ENCODE measurements at regions not wholly inside any gene's neighbourhood (a gene's known extent, or its start where the extent isn't known, plus 50 kb on each side); places are given as distances from the start of the nearest gene placed in this dataset.

DNA sequence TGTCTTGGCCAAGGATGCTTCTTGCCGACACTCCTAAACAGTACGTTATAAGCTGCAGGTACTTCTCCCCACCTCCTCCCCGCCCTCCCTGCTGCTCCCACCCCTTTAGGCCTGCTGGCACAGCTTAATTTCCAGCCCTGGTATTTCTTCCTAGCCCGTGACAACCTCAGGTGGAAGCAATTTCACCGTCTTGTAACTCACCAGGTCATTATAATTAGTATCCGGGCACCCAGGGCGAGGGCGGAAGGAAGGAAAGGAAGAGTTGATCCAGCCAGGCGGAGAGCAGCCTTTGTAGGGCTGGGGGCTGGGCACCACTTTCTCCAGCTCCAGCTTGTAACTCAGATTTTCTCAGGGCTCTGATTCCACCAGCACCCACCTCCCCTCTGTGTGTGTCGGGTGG, 153.5 kb upstream of the CSF3R start:
- no peaks in the 10 kb centered on the region for H3K36me3 Mint-ChIP-seq (ENCODE audit: low read depth)
- DNase-seq, result no peak
- H3K27me3 Mint-ChIP-seq (ENCODE audit: insufficient read depth), result peaks cover 6% of the 10 kb centered on the region
- no peak overlapping the region for H3K27ac Mint-ChIP-seq
- no peaks in the 10 kb centered on the region for H3K4me1 Mint-ChIP-seq
- Histone ChIP-seq H3K27ac (ENCODE audit: low read depth, low read length) (no peak overlapping the region), H3K9me3 (ENCODE audit: control insufficient read depth, low read length) (no peaks in the 10 kb centered on the region), H3K36me3 (ENCODE audit: control insufficient read depth, insufficient read depth, low read length) (no peaks in the 10 kb centered on the region), H3K27me3 (ENCODE audit: control insufficient read depth, insufficient read depth, low read length, poor library complexity, severe bottlenecking) (no peaks in the 10 kb centered on the region), H3K4me1 (ENCODE audit: control insufficient read depth, insufficient read depth, low read length) (no peaks in the 10 kb centered on the region), H3K4me3 (ENCODE audit: low read length) (no peak overlapping the region), H3K9ac (ENCODE audit: extremely low read depth, low read length, poor library complexity, severe bottlenecking) (no peak overlapping the region)
- WGBS, 2 experiments (ENCODE audit: insufficient coverage in 1 of 2, insufficient read length in 1 of 2), result 87 to 91% methylated on average over 5 to 9 of the region's 10 CpGs
- no peaks in the 10 kb centered on the region for H3K9me3 Mint-ChIP-seq
- no peak overlapping the region for H3K4me3 Mint-ChIP-seq
- TF ChIP-seq, protein P1, sequence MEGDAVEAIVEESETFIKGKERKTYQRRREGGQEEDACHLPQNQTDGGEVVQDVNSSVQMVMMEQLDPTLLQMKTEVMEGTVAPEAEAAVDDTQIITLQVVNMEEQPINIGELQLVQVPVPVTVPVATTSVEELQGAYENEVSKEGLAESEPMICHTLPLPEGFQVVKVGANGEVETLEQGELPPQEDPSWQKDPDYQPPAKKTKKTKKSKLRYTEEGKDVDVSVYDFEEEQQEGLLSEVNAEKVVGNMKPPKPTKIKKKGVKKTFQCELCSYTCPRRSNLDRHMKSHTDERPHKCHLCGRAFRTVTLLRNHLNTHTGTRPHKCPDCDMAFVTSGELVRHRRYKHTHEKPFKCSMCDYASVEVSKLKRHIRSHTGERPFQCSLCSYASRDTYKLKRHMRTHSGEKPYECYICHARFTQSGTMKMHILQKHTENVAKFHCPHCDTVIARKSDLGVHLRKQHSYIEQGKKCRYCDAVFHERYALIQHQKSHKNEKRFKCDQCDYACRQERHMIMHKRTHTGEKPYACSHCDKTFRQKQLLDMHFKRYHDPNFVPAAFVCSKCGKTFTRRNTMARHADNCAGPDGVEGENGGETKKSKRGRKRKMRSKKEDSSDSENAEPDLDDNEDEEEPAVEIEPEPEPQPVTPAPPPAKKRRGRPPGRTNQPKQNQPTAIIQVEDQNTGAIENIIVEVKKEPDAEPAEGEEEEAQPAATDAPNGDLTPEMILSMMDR (conservative IDR thresholded peaks at IDR 0.05), result no peak

DNA sequence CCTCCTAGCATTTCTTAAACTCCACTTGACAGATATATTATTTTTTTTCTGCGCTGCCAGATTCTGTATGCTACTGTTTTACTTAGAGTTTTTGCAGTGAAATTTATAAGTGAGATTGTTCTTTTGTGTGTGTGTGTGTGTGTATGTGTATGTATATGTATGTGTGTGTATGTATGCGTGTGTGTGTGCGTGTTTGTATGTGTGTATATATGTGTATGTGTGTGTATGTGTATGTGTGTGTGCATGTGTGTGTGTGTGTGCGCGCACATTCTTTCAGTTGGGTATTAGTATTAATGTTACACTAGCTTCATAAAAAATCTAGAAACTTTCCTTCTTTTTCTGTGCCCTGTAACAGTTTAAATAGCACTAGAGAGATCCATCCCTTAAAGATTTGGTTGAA, 152.6 kb upstream of the CSF3R start:
- WGBS, 2 experiments (ENCODE audit: insufficient coverage in 1 of 2, insufficient read length in 1 of 2), result 91% methylated on average over 3 of the region's 5 CpGs; no CpG with 5 or more reads in 1 of the 2 experiments
- Mint-ChIP-seq H3K4me3 (no peak overlapping the region), H3K4me1 (no peaks in the 10 kb centered on the region), H3K27me3 (ENCODE audit: insufficient read depth) (peaks cover 6% of the 10 kb centered on the region), H3K27ac (no peak overlapping the region), H3K9me3 (no peaks in the 10 kb centered on the region), H3K36me3 (ENCODE audit: low read depth) (no peaks in the 10 kb centered on the region)
- Histone ChIP-seq H3K4me3 (ENCODE audit: low read length) (no peak overlapping the region), H3K9ac (ENCODE audit: extremely low read depth, low read length, poor library complexity, severe bottlenecking) (no peak overlapping the region), H3K36me3 (ENCODE audit: control insufficient read depth, insufficient read depth, low read length) (no peaks in the 10 kb centered on the region), H3K27ac (ENCODE audit: low read depth, low read length) (no peak overlapping the region), H3K27me3 (ENCODE audit: control insufficient read depth, insufficient read depth, low read length, poor library complexity, severe bottlenecking) (no peaks in the 10 kb centered on the region), H3K9me3 (ENCODE audit: control insufficient read depth, low read length) (no peaks in the 10 kb centered on the region), H3K4me1 (ENCODE audit: control insufficient read depth, insufficient read depth, low read length) (no peaks in the 10 kb centered on the region)
- DNase-seq, result no peak
- TF ChIP-seq, protein P1 (conservative IDR thresholded peaks at IDR 0.05), result no peak

DNA sequence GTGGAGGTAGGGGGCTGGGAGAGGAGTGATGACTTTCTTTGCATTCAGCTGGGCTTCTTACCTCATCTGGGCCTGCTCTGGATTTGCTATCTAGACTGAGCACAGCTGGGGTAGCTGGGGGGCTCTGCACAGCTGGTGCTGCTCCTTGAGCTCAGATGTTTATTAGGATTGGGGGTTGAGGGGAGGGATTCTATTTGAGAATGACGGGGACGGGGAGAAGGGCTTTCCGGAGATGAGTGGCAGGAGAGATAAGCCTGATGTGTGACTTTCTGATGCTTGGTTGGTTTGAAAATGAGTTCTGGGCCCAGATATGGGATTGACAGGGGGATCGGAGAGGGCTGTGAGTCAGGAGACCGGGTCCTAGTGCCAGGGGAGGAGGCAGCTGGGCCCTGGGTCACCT, 146.1 kb upstream of the CSF3R start:
- Mint-ChIP-seq H3K27ac (no peak overlapping the region), H3K9me3 (no peaks in the 10 kb centered on the region), H3K4me3 (no peak overlapping the region), H3K27me3 (ENCODE audit: insufficient read depth) (no peaks in the 10 kb centered on the region), H3K4me1 (peaks cover 6% of the 10 kb centered on the region), H3K36me3 (ENCODE audit: low read depth) (no peaks in the 10 kb centered on the region)
- Histone ChIP-seq H3K27ac (ENCODE audit: low read depth, low read length) (no peak overlapping the region), H3K27me3 (ENCODE audit: control insufficient read depth, insufficient read depth, low read length, poor library complexity, severe bottlenecking) (no peaks in the 10 kb centered on the region), H3K36me3 (ENCODE audit: control insufficient read depth, insufficient read depth, low read length) (no peaks in the 10 kb centered on the region), H3K4me3 (ENCODE audit: low read length) (no peak overlapping the region), H3K9me3 (ENCODE audit: control insufficient read depth, low read length) (no peaks in the 10 kb centered on the region), H3K9ac (ENCODE audit: extremely low read depth, low read length, poor library complexity, severe bottlenecking) (no peak overlapping the region), H3K4me1 (ENCODE audit: control insufficient read depth, insufficient read depth, low read length) (no peaks in the 10 kb centered on the region)
- WGBS, 2 experiments (ENCODE audit: insufficient coverage in 1 of 2, insufficient read length in 1 of 2), result 88% methylated on average over 3 to 5 of the region's 5 CpGs
- no peak for DNase-seq
- TF ChIP-seq, protein P1 (conservative IDR thresholded peaks at IDR 0.05), result no peak

Measured in endodermal cell (in vitro differentiated cells).